Panc1 (cell line): ENCODE measurements at regions not wholly inside any gene's neighbourhood (a gene's known extent, or its start where the extent isn't known, plus 50 kb on each side); places are given as distances from the start of the nearest gene placed in this dataset.
"Not testable (repeated sequence)": the region's sequence is repeated elsewhere in the genome, so short reads cannot be mapped to it uniquely, and the experiment has no call there.

Experiments
- ATAC-seq: fragments of 200-7000 bp; cut with Tn5 transposase; 2 replicates; pipeline ENCODE4 v1.9.1; 2020; ENCODE audit warnings: mild to moderate bottlenecking, moderate library complexity
- BruUV-seq: library from RNA; stranded (reverse); fragments of 400-500 nt; replicated peaks from 2 replicates; lab custom pipeline; 2021; lab: Mats Ljungman, UMichigan
- CTCF ChIA-PET: fragments of 300-600 bp; sonication (Branson Sonifier 250); formaldehyde crosslinking; loops from one replicate; lab custom pipeline; 2022; ENCODE audit warnings: antibody characterized with exemption; lab: Charles Lee
- POLR2A ChIA-PET: fragments of 300-600 bp; sonication (Branson Sonifier 250); formaldehyde crosslinking; loops from one replicate; lab custom pipeline; 2022; ENCODE audit warnings: antibody characterized with exemption; lab: Charles Lee
- DNase-seq: peaks from one replicate; pipeline ENCODE4 v3.0.0-alpha.2; 2010; ENCODE audit warnings: low read depth, low spot score
- H3K27ac ChIP-seq: 2 replicates; pipeline ENCODE4 v1.5.1; 2011; ENCODE audit warnings: mild to moderate bottlenecking, low read length, inconsistent platforms
- H3K27me3 ChIP-seq: fragments of 200-500 bp; sonication (Bioruptor generic); 2 replicates; pipeline ENCODE4 v1.6.0; 2014; ENCODE audit warnings: low read length, inconsistent platforms; ENCODE audit not compliant: control insufficient read depth, insufficient read depth
- H3K36me3 ChIP-seq: fragments of 200-500 bp; sonication (Bioruptor generic); 2 replicates; pipeline ENCODE4 v1.5.1; 2014; ENCODE audit warnings: inconsistent platforms, mild to moderate bottlenecking, low read length, moderate library complexity; ENCODE audit not compliant: control insufficient read depth, insufficient read depth
- H3K4me1 ChIP-seq: 2 replicates; pipeline ENCODE4 v1.5.1; 2011; ENCODE audit warnings: inconsistent platforms, mild to moderate bottlenecking, low read length, moderate library complexity; ENCODE audit not compliant: control insufficient read depth, insufficient read depth
- H3K4me3 ChIP-seq, 2 experiments: 2 replicates each; pipeline ENCODE4 v1.5.1; 2011 to 2012; ENCODE audit warnings: low read depth in 2 of 2, low read length in 2 of 2, mild to moderate bottlenecking in 2 of 2, inconsistent platforms in 1 of 2, moderate library complexity in 1 of 2
- H3K9me3 ChIP-seq: fragments of 200-500 bp; sonication (Bioruptor generic); 2 replicates; pipeline ENCODE4 v1.5.1; 2014; ENCODE audit warnings: low read depth, mild to moderate bottlenecking, inconsistent platforms, low read length, moderate library complexity; ENCODE audit not compliant: control insufficient read depth, insufficient read depth
- CTCF ChIP-seq: fragments of 450-650 bp; IDR thresholded peaks from 2 replicates; pipeline ENCODE4 v1.5.1; 2017; ENCODE audit warnings: mild to moderate bottlenecking
- POLR2AphosphoS5 ChIP-seq: IDR thresholded peaks from 2 replicates; pipeline ENCODE4 v1.6.1; 2012; ENCODE audit warnings: mild to moderate bottlenecking, low read depth, low read length, moderate library complexity
- REST ChIP-seq, 2 experiments: IDR thresholded peaks; 2 replicates each; pipeline ENCODE4 v1.6.1; 2011 to 2012; ENCODE audit warnings: low read depth in 2 of 2, control low read depth in 1 of 2, low read length in 1 of 2, mild to moderate bottlenecking in 1 of 2, moderate library complexity in 1 of 2; ENCODE audit not compliant: insufficient read depth in 1 of 2
- SIN3A ChIP-seq: IDR thresholded peaks from 2 replicates; pipeline ENCODE4 v1.6.1; 2012; ENCODE audit warnings: low read depth, mild to moderate bottlenecking, low read length, moderate library complexity, borderline replicate concordance; ENCODE audit not compliant: insufficient read depth
- TCF7L2 ChIP-seq: IDR thresholded peaks from 2 replicates; pipeline ENCODE4 v1.6.1; 2011; ENCODE audit warnings: mild to moderate bottlenecking, low read depth, low read length, inconsistent platforms
- in situ Hi-C: cut with HindIII; loops from 2 replicates; pipeline ENCODE4 v1.10.0; 2016; ENCODE audit warnings: low sequenced_read_pairs, low pct_unique_long_range_greater_than_20kb
- intact Hi-C: fragments of 100-400 bp; cut with micrococcal nuclease; formaldehyde crosslinking; loops from one replicate; pipeline ENCODE4 v1.10.0; 2022; ENCODE audit not compliant: unreplicated experiment

GRCh38 chr2:187636731-187637391 lies 82.6 kb upstream of the TFPI start:
- in situ Hi-C loops, ATAC-seq, CTCF ChIA-PET: not testable (repeated sequence)

GRCh38 chr2:187637392-187637740 lies 83.1 kb upstream of the TFPI start:
- ATAC-seq, DNase-seq, POLR2A ChIA-PET, H3K4me1 ChIP-seq, BruUV-seq, H3K9me3 ChIP-seq, H3K4me3 ChIP-seq, intact Hi-C loops, H3K27me3 ChIP-seq, in situ Hi-C loops, CTCF ChIA-PET, H3K27ac ChIP-seq, H3K36me3 ChIP-seq: not testable (repeated sequence)

More at GRCh38 chr2:187636731-187637391, 82.6 kb upstream of the TFPI start:
- H3K4me1 ChIP-seq, H3K36me3 ChIP-seq, H3K4me3 ChIP-seq, H3K9me3 ChIP-seq, DNase-seq, POLR2A ChIA-PET, H3K27ac ChIP-seq, H3K27me3 ChIP-seq, intact Hi-C loops, BruUV-seq: not testable (repeated sequence)

- in situ Hi-C loops, DNase-seq, ATAC-seq, H3K27ac ChIP-seq, BruUV-seq, H3K4me1 ChIP-seq, H3K4me3 ChIP-seq, POLR2A ChIA-PET, H3K36me3 ChIP-seq, CTCF ChIA-PET, H3K9me3 ChIP-seq, intact Hi-C loops, H3K27me3 ChIP-seq: not testable (repeated sequence)
Observed at GRCh38 chr2:187637771-187638170, 83.5 kb upstream of the TFPI start.

- Histone ChIP-seq H3K27me3 (no peaks in the 10 kb centered on the region), H3K27ac (peak overlapping the region; percentile 82; the same call in 1 of the 2 replicates), H3K36me3 (no peaks in the 10 kb centered on the region; the same call in 1 of the 2 replicates), H3K9me3 (peaks cover 11% of the 10 kb centered on the region; the same call in 1 of the 2 replicates), H3K4me1 (peaks cover 7% of the 10 kb centered on the region), H3K4me3 (no peak overlapping the region)
- no TSS peak for BruUV-seq
- in situ Hi-C loops (no loop called here), intact Hi-C loops (no loop called here)
- DNase-seq, result no peak
- POLR2A ChIA-PET, result no interaction called here
- no peak for ATAC-seq
- CTCF ChIA-PET, result no interaction called here
- no peak for TF ChIP-seq POLR2AphosphoS5
- no peak for TF ChIP-seq SIN3A
- TF ChIP-seq TCF7L2, result no peak
- no peak for TF ChIP-seq CTCF
- TF ChIP-seq REST (IDR thresholded peaks at IDR 0.05; ENCODE audit: insufficient read depth in 1 of 2, low read depth in 2 of 2, low read length in 1 of 2), result no peak
Observed at GRCh38 chr2:187638840-187639239, 84.6 kb upstream of the TFPI start.
